Duodenal mucosa (tissue), 2 donors: ENCODE measurements at regions not wholly inside any gene's neighbourhood (a gene's known extent, or its start where the extent isn't known, plus 50 kb on each side); places are given as distances from the start of the nearest gene placed in this dataset.

Experiments
- H3K27ac ChIP-seq: one replicate; pipeline ENCODE4 v1.7.0; 2013; ENCODE audit warnings: low read depth, low read length
- H3K27me3 ChIP-seq, 2 donors: one replicate each; pipeline ENCODE4 v1.7.0; 2013; ENCODE audit warnings: low read length in 2 of 2, control low read depth in 1 of 2; ENCODE audit not compliant: insufficient read depth in 2 of 2, control insufficient read depth in 1 of 2
- H3K36me3 ChIP-seq, 2 donors: one replicate each; pipeline ENCODE4 v1.7.0; 2013; ENCODE audit warnings: low read length in 2 of 2, control low read depth in 1 of 2; ENCODE audit not compliant: insufficient read depth in 2 of 2, control insufficient read depth in 1 of 2
- H3K4me1 ChIP-seq, 2 donors: one replicate each; pipeline ENCODE4 v1.7.0; 2013; ENCODE audit warnings: low read length in 2 of 2, control low read depth in 1 of 2; ENCODE audit not compliant: insufficient read depth in 2 of 2, control insufficient read depth in 1 of 2
- H3K4me3 ChIP-seq, 2 donors: one replicate each; pipeline ENCODE4 v1.7.0; 2013; ENCODE audit warnings: low read length in 2 of 2, low read depth in 1 of 2
- H3K9ac ChIP-seq, 2 donors: one replicate each; pipeline ENCODE4 v1.7.0; 2013; ENCODE audit warnings: low read length in 2 of 2, low read depth in 1 of 2
- H3K9me3 ChIP-seq, 2 donors: one replicate each; pipeline ENCODE4 v1.7.0; 2013; ENCODE audit warnings: low read length in 2 of 2, control low read depth in 1 of 2; ENCODE audit not compliant: control insufficient read depth in 1 of 2

- no peaks in the 10 kb centered on the region for H3K27me3 ChIP-seq
- H3K9me3 ChIP-seq, result peaks cover 0 to 4% of the 10 kb centered on the region in 2 donors
- no peaks in the 10 kb centered on the region for H3K4me1 ChIP-seq
- no peaks in the 10 kb centered on the region for H3K36me3 ChIP-seq
- H3K9ac ChIP-seq, result no peak overlapping the region
- no peak overlapping the region for H3K27ac ChIP-seq
- H3K4me3 ChIP-seq, result no peak overlapping the region
Measured at GRCh38 chr2:57598551-57598950, 448.1 kb upstream of the VRK2 start.

- no peak overlapping the region for H3K4me3 ChIP-seq
- H3K36me3 ChIP-seq, result no peaks in the 10 kb centered on the region
- peaks cover 3 to 5% of the 10 kb centered on the region in 2 donors for H3K9me3 ChIP-seq
- H3K27me3 ChIP-seq, result no peaks in the 10 kb centered on the region
- no peak overlapping the region for H3K27ac ChIP-seq
- no peaks in the 10 kb centered on the region for H3K4me1 ChIP-seq
- H3K9ac ChIP-seq, result no peak overlapping the region
Measured at GRCh38 chr2:57602733-57603132, 443.9 kb upstream of the VRK2 start.

- Histone ChIP-seq H3K36me3 (no peaks in the 10 kb centered on the region), H3K27ac (no peak overlapping the region), H3K4me1 (no peaks in the 10 kb centered on the region), H3K9ac (no peak overlapping the region), H3K27me3 (no peaks in the 10 kb centered on the region), H3K9me3 (no peaks in the 10 kb centered on the region), H3K4me3 (no peak overlapping the region)
Measured at GRCh38 chr2:57614988-57615387, 431.6 kb upstream of the VRK2 start.

GRCh38 chr2:57615855-57616556 lies 430.6 kb upstream of the VRK2 start:
- Histone ChIP-seq H3K9me3 (no peaks in the 10 kb centered on the region), H3K4me1 (no peaks in the 10 kb centered on the region), H3K27me3 (no peaks in the 10 kb centered on the region), H3K36me3 (no peaks in the 10 kb centered on the region), H3K9ac (no peak overlapping the region), H3K27ac (no peak overlapping the region), H3K4me3 (no peak overlapping the region)

GRCh38 chr2:57617318-57617717 lies 429.3 kb upstream of the VRK2 start:
- Histone ChIP-seq H3K27ac (no peak overlapping the region), H3K4me3 (no peak overlapping the region), H3K4me1 (no peaks in the 10 kb centered on the region), H3K36me3 (no peaks in the 10 kb centered on the region), H3K27me3 (no peaks in the 10 kb centered on the region), H3K9me3 (no peaks in the 10 kb centered on the region), H3K9ac (no peak overlapping the region)

GRCh38 chr2:57621122-57621663 lies 425.4 kb upstream of the VRK2 start:
- H3K9me3 ChIP-seq, result no peaks in the 10 kb centered on the region
- H3K27me3 ChIP-seq, result no peaks in the 10 kb centered on the region
- H3K9ac ChIP-seq, result no peak overlapping the region
- H3K27ac ChIP-seq, result no peak overlapping the region
- H3K4me3 ChIP-seq, result no peak overlapping the region
- no peaks in the 10 kb centered on the region for H3K4me1 ChIP-seq
- no peaks in the 10 kb centered on the region for H3K36me3 ChIP-seq

GRCh38 chr2:57622009-57622408 lies 424.6 kb upstream of the VRK2 start:
- Histone ChIP-seq H3K27me3 (no peaks in the 10 kb centered on the region), H3K9me3 (no peaks in the 10 kb centered on the region), H3K36me3 (no peaks in the 10 kb centered on the region), H3K9ac (no peak overlapping the region), H3K4me1 (no peaks in the 10 kb centered on the region), H3K4me3 (no peak overlapping the region), H3K27ac (no peak overlapping the region)

- Histone ChIP-seq H3K36me3 (no peaks in the 10 kb centered on the region), H3K27me3 (no peaks in the 10 kb centered on the region), H3K27ac (no peak overlapping the region), H3K9me3 (peaks cover 8 to 20% of the 10 kb centered on the region in 2 donors), H3K4me1 (no peaks in the 10 kb centered on the region), H3K9ac (no peak overlapping the region), H3K4me3 (no peak overlapping the region)
Measured at GRCh38 chr2:57656198-57656597, 390.4 kb upstream of the VRK2 start.

GRCh38 chr2:57669570-57669969 lies 377.0 kb upstream of the VRK2 start:
- H3K9me3 ChIP-seq, result no peaks in the 10 kb centered on the region
- H3K27me3 ChIP-seq, result no peaks in the 10 kb centered on the region
- no peak overlapping the region for H3K9ac ChIP-seq
- H3K4me1 ChIP-seq, result no peaks in the 10 kb centered on the region
- no peak overlapping the region for H3K4me3 ChIP-seq
- no peak overlapping the region for H3K27ac ChIP-seq
- H3K36me3 ChIP-seq, result no peaks in the 10 kb centered on the region

- no peaks in the 10 kb centered on the region for H3K27me3 ChIP-seq
- H3K9ac ChIP-seq, result no peak overlapping the region
- no peaks in the 10 kb centered on the region for H3K36me3 ChIP-seq
- H3K27ac ChIP-seq, result no peak overlapping the region
- H3K4me3 ChIP-seq, result no peak overlapping the region
- H3K9me3 ChIP-seq, result no peaks in the 10 kb centered on the region
- no peaks in the 10 kb centered on the region for H3K4me1 ChIP-seq
Measured at GRCh38 chr2:57674025-57674424, 372.6 kb upstream of the VRK2 start.
